SK-N-SH (cell line): ENCODE measurements at regions not wholly inside any gene's neighbourhood (a gene's known extent, or its start where the extent isn't known, plus 50 kb on each side); places are given as distances from the start of the nearest gene placed in this dataset.
"Not testable (repeated sequence)": the region's sequence is repeated elsewhere in the genome, so short reads cannot be mapped to it uniquely, and the experiment has no call there.

ENCODE experiments used
- CTCF ChIA-PET: fragments of 300-600, 350-600 bp; formaldehyde crosslinking; extraction: SDS; loops from one replicate; lab custom pipeline; 2021; lab: Yijun Ruan, JAX
- POLR2A ChIA-PET: fragments of 350-600 bp; sonication (Branson Sonifier 250); formaldehyde crosslinking; extraction: SDS; loops from one replicate; lab custom pipeline; 2020; ENCODE audit warnings: antibody characterized with exemption, inconsistent platforms; lab: Yijun Ruan, JAX
- DNase-seq: peaks from one replicate; pipeline ENCODE4 v3.0.0; 2012
- H2AFZ ChIP-seq: fragments of 200-600 bp; sonication (generic); 2 replicates; pipeline ENCODE4 v1.8.1; 2016; ENCODE audit warnings: antibody characterized with exemption, mild to moderate bottlenecking, low read depth
- H3F3A ChIP-seq: fragments of 200-600 bp; sonication (generic); replicated peaks from 2 replicates; pipeline ENCODE3; 2016; ENCODE audit warnings: antibody characterized with exemption, mild to moderate bottlenecking; ENCODE audit not compliant: insufficient read depth
- H3K27ac ChIP-seq, 2 experiments: fragments of 200-500 bp in 1 of 2; fragments of 200-600 bp in 1 of 2; sonication (Bioruptor generic) in 1 of 2; sonication (generic), shearing (Covaris generic) in 1 of 2; 2 replicates each; pipeline versions ENCODE4 v1.5.1 to v1.6.1; 2014 to 2016; ENCODE audit warnings: low read depth in 2 of 2, inconsistent platforms in 1 of 2, low read length in 1 of 2, mild to moderate bottlenecking in 1 of 2, mixed read lengths in 1 of 2
- H3K27me3 ChIP-seq: fragments of 200-600 bp; sonication (generic), shearing (Covaris generic); 2 replicates; pipeline ENCODE4 v1.6.1; 2016; ENCODE audit warnings: mixed run types; ENCODE audit not compliant: insufficient read depth
- H3K36me3 ChIP-seq, 2 experiments: fragments of 200-500 bp in 1 of 2; fragments of 200-600 bp in 1 of 2; sonication (Bioruptor generic) in 1 of 2; sonication (generic) in 1 of 2; replicated peaks in 1 of 2; 2 replicates each; pipeline versions ENCODE3 to v1.5.1; 2014 to 2016; ENCODE audit warnings: low read length in 1 of 2, mild to moderate bottlenecking in 1 of 2; ENCODE audit not compliant: insufficient read depth in 2 of 2, control insufficient read depth in 1 of 2
- H3K4me1 ChIP-seq, 2 experiments: fragments of 200-500 bp in 1 of 2; fragments of 200-600 bp in 1 of 2; sonication (Bioruptor generic) in 1 of 2; sonication (generic), shearing (Covaris generic) in 1 of 2; 2 replicates each; pipeline versions ENCODE4 v1.5.1 to v1.6.1; 2014 to 2016; ENCODE audit warnings: low read depth in 1 of 2, low read length in 1 of 2, mixed run types in 1 of 2; ENCODE audit not compliant: insufficient read depth in 2 of 2, control insufficient read depth in 1 of 2
- H3K4me2 ChIP-seq: fragments of 200-600 bp; sonication (generic), shearing (Covaris generic); 2 replicates; pipeline ENCODE4 v1.6.1; 2017; ENCODE audit warnings: mixed run types
- H3K4me3 ChIP-seq, 2 experiments: fragments of 200-500 bp in 1 of 2; fragments of 200-600 bp in 1 of 2; sonication (Bioruptor generic) in 1 of 2; sonication (generic), shearing (Covaris generic) in 1 of 2; 2 replicates each; pipeline versions ENCODE4 v1.5.1 to v1.8.1; 2014 to 2016; ENCODE audit warnings: low read depth in 2 of 2, inconsistent platforms in 1 of 2, low read length in 1 of 2, mild to moderate bottlenecking in 1 of 2, mixed read lengths in 1 of 2, moderate library complexity in 1 of 2
- H3K79me2 ChIP-seq: fragments of 200-600 bp; sonication (generic); 2 replicates; pipeline ENCODE4 v1.8.1; 2017; ENCODE audit warnings: mild to moderate bottlenecking; ENCODE audit not compliant: insufficient read depth
- H3K9ac ChIP-seq: fragments of 200-600 bp; sonication (generic); 2 replicates; pipeline ENCODE4 v1.6.1; 2017; ENCODE audit warnings: mixed run types
- H3K9me2 ChIP-seq: fragments of 200-600 bp; sonication (generic); 2 replicates; pipeline ENCODE4 v1.6.1; 2017; ENCODE audit warnings: mixed run types
- H3K9me3 ChIP-seq: fragments of 200-600 bp; sonication (generic); 2 replicates; pipeline ENCODE4 v1.6.1; 2017; ENCODE audit warnings: mixed run types, mild to moderate bottlenecking, moderate library complexity
- H4K20me1 ChIP-seq: fragments of 200-600 bp; sonication (generic); 2 replicates; pipeline ENCODE4 v1.6.1; 2017; ENCODE audit warnings: mild to moderate bottlenecking, mixed run types; ENCODE audit not compliant: insufficient read depth
- CHD2 ChIP-seq: fragments of 150-350 bp; IDR thresholded peaks from 2 replicates; pipeline ENCODE4 v1.6.1; 2018; ENCODE audit warnings: low read length; ENCODE audit not compliant: partially characterized antibody
- EP300 ChIP-seq, 2 experiments: IDR thresholded peaks; 2 replicates each; pipeline versions ENCODE4 v1.4.0 to v1.6.1; 2012; ENCODE audit warnings: borderline replicate concordance in 1 of 2, low read depth in 1 of 2, low read length in 1 of 2
- FOXM1 ChIP-seq: IDR thresholded peaks from 2 replicates; pipeline ENCODE4 v1.4.0; 2012; ENCODE audit warnings: low read depth, mild to moderate bottlenecking
- GATA2 ChIP-seq: sonication (generic); formaldehyde crosslinking; IDR thresholded peaks from 2 replicates; pipeline ENCODE4 v1.5.0; 2020; ENCODE audit warnings: mild to moderate bottlenecking, missing genetic modification reagents
- IRF3 ChIP-seq: fragments of 150-350 bp; IDR thresholded peaks from 2 replicates; pipeline ENCODE4 v1.6.1; 2016; ENCODE audit warnings: mild to moderate bottlenecking, low read depth, low read length
- MAX ChIP-seq: IDR thresholded peaks from 2 replicates; pipeline ENCODE4 v1.4.0; 2012; ENCODE audit warnings: low read depth
- NFIC ChIP-seq: IDR thresholded peaks from 2 replicates; pipeline ENCODE4 v1.4.0; 2012; ENCODE audit warnings: borderline replicate concordance
- PBX3 ChIP-seq: IDR thresholded peaks from 2 replicates; pipeline ENCODE4; 2012
- SMC3 ChIP-seq: IDR thresholded peaks from 2 replicates; pipeline ENCODE4 v1.6.1; 2012; ENCODE audit warnings: low read depth, low read length, improper control_type of control experiment
- TCF12 ChIP-seq: IDR thresholded peaks from 2 replicates; pipeline ENCODE4 v1.4.0; 2012
- YY1 ChIP-seq: IDR thresholded peaks from 2 replicates; pipeline ENCODE4 v1.4.0; 2012; ENCODE audit warnings: low read depth, mild to moderate bottlenecking
- WGBS: methylation state at CpG from one replicate; pipeline ENCODE4 v1.1.6; 2017; ENCODE audit warnings: low lambda C conversion rate; 5-methylcytosine and 5-hydroxymethylcytosine counted together

- Histone ChIP-seq H4K20me1 (no peaks in the 10 kb centered on the region), H3K4me3 (no peak overlapping the region), H3K4me1 (no peaks in the 10 kb centered on the region), H3F3A (no peaks in the 10 kb centered on the region), H3K36me3 (no peaks in the 10 kb centered on the region)
- WGBS = 16% methylated on average over 2 of the region's 2 CpGs
- ChIA-PET POLR2A (no interaction called here), CTCF (no interaction called here)
- TF ChIP-seq PBX3 (no peak), NFIC (no peak), SMC3 (no peak), IRF3 (no peak), CHD2 (no peak), TCF12 (no peak), FOXM1 (no peak), GATA2 (CRISPR knock-in tag) (no peak), YY1 (no peak), MAX (no peak)
- TF ChIP-seq, all 33 proteins: peak for 0
- H3K79me2 ChIP-seq = no peaks in the 10 kb centered on the region
- H3K9ac ChIP-seq = no peak overlapping the region
- no peak for DNase-seq
- no peak overlapping the region for H3K27ac ChIP-seq
- no peaks in the 10 kb centered on the region for H3K27me3 ChIP-seq
- H3K9me3 ChIP-seq = no peaks in the 10 kb centered on the region
- H3K4me2 ChIP-seq = no peak overlapping the region
- no peak overlapping the region for H2AFZ ChIP-seq
- H3K9me2 ChIP-seq = no peaks in the 10 kb centered on the region
Measured at GRCh38 chr21:15669247-15669646, 60.5 kb upstream of the USP25 start.

- no peaks in the 10 kb centered on the region for H3K9me2 ChIP-seq
- H3K9ac ChIP-seq = no peak overlapping the region
- H3K4me3 ChIP-seq = no peak overlapping the region
- TF ChIP-seq EP300 (IDR thresholded peaks at IDR 0.05; ENCODE audit: borderline replicate concordance in 1 of 2, low read depth in 1 of 2, low read length in 1 of 2) = no peak
- 72% methylated on average over 3 of the region's 3 CpGs for WGBS
- no peaks in the 10 kb centered on the region for H3F3A ChIP-seq
- no peak overlapping the region for H3K4me2 ChIP-seq
- CTCF ChIA-PET = interaction anchor here (0.6 to 1.3 kb wide), 3 partner anchors 33 to 187 kb away, joined by 3 read pairs; no protein-coding TSS in a partner anchor
- no peaks in the 10 kb centered on the region for H3K4me1 ChIP-seq
- H3K9me3 ChIP-seq = no peaks in the 10 kb centered on the region
- H3K79me2 ChIP-seq = no peaks in the 10 kb centered on the region
- H3K27me3 ChIP-seq = no peaks in the 10 kb centered on the region
- H2AFZ ChIP-seq = no peak overlapping the region
- POLR2A ChIA-PET = no interaction called here
- H3K36me3 ChIP-seq = no peaks in the 10 kb centered on the region
- DNase-seq = no peak
- no peak overlapping the region for H3K27ac ChIP-seq
- H4K20me1 ChIP-seq = no peaks in the 10 kb centered on the region
Measured at GRCh38 chr21:15671188-15671587, 58.6 kb upstream of the USP25 start.

- H3K4me2 ChIP-seq, CTCF ChIA-PET, H3K4me3 ChIP-seq, H3K27ac ChIP-seq, H3F3A ChIP-seq, H3K9me3 ChIP-seq, H3K79me2 ChIP-seq, H3K36me3 ChIP-seq, H3K9ac ChIP-seq, H2AFZ ChIP-seq, H4K20me1 ChIP-seq, H3K9me2 ChIP-seq, H3K4me1 ChIP-seq, DNase-seq, POLR2A ChIA-PET, H3K27me3 ChIP-seq: not testable (repeated sequence)
- 93% methylated on average over 15 of the region's 15 CpGs for WGBS
Measured at GRCh38 chr21:15672578-15672977, 57.2 kb upstream of the USP25 start.
